H1 (cell line): ENCODE measurements at regions not wholly inside any gene's neighbourhood (a gene's known extent, or its start where the extent isn't known, plus 50 kb on each side); places are given as distances from the start of the nearest gene placed in this dataset.

ENCODE experiments used
- EP300 ChIP-seq, 2 experiments: IDR thresholded peaks; 1 replicate in 1 of 2; 2 replicates in 1 of 2; pipeline ENCODE4 v1.6.1; 2011 to 2012; ENCODE audit warnings: low read depth in 2 of 2, low read length in 2 of 2, mild to moderate bottlenecking in 2 of 2, borderline replicate concordance in 1 of 2, inconsistent platforms in 1 of 2, moderate library complexity in 1 of 2
- MAFK ChIP-seq: IDR thresholded peaks from 2 replicates; pipeline ENCODE4 v1.6.1; 2012; ENCODE audit warnings: low read depth, mild to moderate bottlenecking, improper control_type of control experiment, low read length
- PHF8 ChIP-seq: fragments of 200-600 bp; sonication (generic); conservative IDR thresholded peaks from 2 replicates; pipeline ENCODE4 v1.7.1; 2012; ENCODE audit warnings: low read depth, mild to moderate bottlenecking, inconsistent platforms, low read length, moderate library complexity
- POLR2A ChIP-seq, 2 experiments: IDR thresholded peaks; 1 replicate in 1 of 2; 2 replicates in 1 of 2; pipeline ENCODE4 v1.6.1; 2011; ENCODE audit warnings: low read depth in 2 of 2, low read length in 2 of 2, mild to moderate bottlenecking in 2 of 2; ENCODE audit errors: control extremely low read depth in 1 of 2
- RBBP5 ChIP-seq: IDR thresholded peaks from 2 replicates; pipeline ENCODE4 v1.7.1; 2012; ENCODE audit warnings: low read depth, mild to moderate bottlenecking, inconsistent platforms, low read length, moderate library complexity, borderline replicate concordance
- SP1 ChIP-seq: IDR thresholded peaks from 2 replicates; pipeline ENCODE4 v1.6.1; 2011; ENCODE audit warnings: low read depth, low read length
- TF ChIP-seq, protein P1 (sequence below), 3 experiments: IDR thresholded peaks; 1 replicate in 2 of 3; 2 replicates in 1 of 3; pipeline versions ENCODE4 v1.5.1 to v1.6.1; 2011; ENCODE audit warnings: low read length in 3 of 3, mild to moderate bottlenecking in 3 of 3, inconsistent platforms in 2 of 3, low read depth in 1 of 3, moderate library complexity in 1 of 3; ENCODE audit not compliant: insufficient read depth in 1 of 3; ENCODE audit errors: control extremely low read depth in 1 of 3
- TF ChIP-seq, protein P2 (sequence below): IDR thresholded peaks from 2 replicates; pipeline ENCODE4 v1.6.1; 2011; ENCODE audit warnings: low read length, improper control_type of control experiment
- TF ChIP-seq, protein P3 (sequence below): IDR thresholded peaks from 2 replicates; pipeline ENCODE4 v1.6.1; 2011; ENCODE audit warnings: low read depth, mild to moderate bottlenecking, low read length; ENCODE audit not compliant: insufficient read depth
- TF ChIP-seq, protein P4 (sequence below): IDR thresholded peaks from 2 replicates; pipeline ENCODE4 v1.6.1; 2012; ENCODE audit warnings: inconsistent platforms

DNA sequence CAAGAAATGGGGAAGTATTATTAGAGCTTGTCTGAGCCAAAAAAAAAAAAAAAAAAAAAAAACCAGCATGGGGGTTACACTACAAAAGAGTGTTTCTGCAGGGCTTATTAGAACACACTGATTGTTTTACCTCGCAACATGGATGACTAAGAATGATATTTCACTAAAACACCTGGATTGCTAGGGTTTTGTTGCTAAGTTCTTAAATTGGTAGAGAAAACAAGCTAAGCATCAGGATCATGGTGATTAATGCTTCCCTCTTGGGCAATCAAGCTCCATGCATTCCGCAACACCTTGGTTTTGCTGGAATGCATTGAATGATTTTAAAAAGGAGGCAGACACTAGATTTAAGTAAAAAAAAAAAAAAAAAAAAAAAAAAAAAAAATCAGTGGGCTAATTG lies 931.4 kb upstream of the CDH8 start:
- TF ChIP-seq, protein P1, sequence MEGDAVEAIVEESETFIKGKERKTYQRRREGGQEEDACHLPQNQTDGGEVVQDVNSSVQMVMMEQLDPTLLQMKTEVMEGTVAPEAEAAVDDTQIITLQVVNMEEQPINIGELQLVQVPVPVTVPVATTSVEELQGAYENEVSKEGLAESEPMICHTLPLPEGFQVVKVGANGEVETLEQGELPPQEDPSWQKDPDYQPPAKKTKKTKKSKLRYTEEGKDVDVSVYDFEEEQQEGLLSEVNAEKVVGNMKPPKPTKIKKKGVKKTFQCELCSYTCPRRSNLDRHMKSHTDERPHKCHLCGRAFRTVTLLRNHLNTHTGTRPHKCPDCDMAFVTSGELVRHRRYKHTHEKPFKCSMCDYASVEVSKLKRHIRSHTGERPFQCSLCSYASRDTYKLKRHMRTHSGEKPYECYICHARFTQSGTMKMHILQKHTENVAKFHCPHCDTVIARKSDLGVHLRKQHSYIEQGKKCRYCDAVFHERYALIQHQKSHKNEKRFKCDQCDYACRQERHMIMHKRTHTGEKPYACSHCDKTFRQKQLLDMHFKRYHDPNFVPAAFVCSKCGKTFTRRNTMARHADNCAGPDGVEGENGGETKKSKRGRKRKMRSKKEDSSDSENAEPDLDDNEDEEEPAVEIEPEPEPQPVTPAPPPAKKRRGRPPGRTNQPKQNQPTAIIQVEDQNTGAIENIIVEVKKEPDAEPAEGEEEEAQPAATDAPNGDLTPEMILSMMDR (IDR thresholded peaks at IDR 0.05; ENCODE audit: control extremely low read depth in 1 of 3, insufficient read depth in 1 of 3, low read depth in 1 of 3, low read length in 3 of 3), result no peak
- TF ChIP-seq PHF8 (no peak), POLR2A (IDR thresholded peaks at IDR 0.05; ENCODE audit: control extremely low read depth in 1 of 2, low read depth in 2 of 2, low read length in 2 of 2) (no peak), MAFK (no peak), RBBP5 (no peak), SP1 (no peak), EP300 (IDR thresholded peaks at IDR 0.05; ENCODE audit: borderline replicate concordance in 1 of 2, low read depth in 2 of 2, low read length in 2 of 2) (no peak)
- TF ChIP-seq, protein P2, sequence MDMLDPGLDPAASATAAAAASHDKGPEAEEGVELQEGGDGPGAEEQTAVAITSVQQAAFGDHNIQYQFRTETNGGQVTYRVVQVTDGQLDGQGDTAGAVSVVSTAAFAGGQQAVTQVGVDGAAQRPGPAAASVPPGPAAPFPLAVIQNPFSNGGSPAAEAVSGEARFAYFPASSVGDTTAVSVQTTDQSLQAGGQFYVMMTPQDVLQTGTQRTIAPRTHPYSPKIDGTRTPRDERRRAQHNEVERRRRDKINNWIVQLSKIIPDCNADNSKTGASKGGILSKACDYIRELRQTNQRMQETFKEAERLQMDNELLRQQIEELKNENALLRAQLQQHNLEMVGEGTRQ, result no peak
- TF ChIP-seq, protein P3, sequence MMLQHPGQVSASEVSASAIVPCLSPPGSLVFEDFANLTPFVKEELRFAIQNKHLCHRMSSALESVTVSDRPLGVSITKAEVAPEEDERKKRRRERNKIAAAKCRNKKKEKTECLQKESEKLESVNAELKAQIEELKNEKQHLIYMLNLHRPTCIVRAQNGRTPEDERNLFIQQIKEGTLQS, result no peak
- TF ChIP-seq, protein P4, sequence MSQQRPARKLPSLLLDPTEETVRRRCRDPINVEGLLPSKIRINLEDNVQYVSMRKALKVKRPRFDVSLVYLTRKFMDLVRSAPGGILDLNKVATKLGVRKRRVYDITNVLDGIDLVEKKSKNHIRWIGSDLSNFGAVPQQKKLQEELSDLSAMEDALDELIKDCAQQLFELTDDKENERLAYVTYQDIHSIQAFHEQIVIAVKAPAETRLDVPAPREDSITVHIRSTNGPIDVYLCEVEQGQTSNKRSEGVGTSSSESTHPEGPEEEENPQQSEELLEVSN, result no peak
